EL (cell line): ENCODE measurements at regions not wholly inside any gene's neighbourhood (a gene's known extent, or its start where the extent isn't known, plus 50 kb on each side); places are given as distances from the start of the nearest gene placed in this dataset.
"Not testable (repeated sequence)": the region's sequence is repeated elsewhere in the genome, so short reads cannot be mapped to it uniquely, and the experiment has no call there.

Source experiments
- DNase-seq: peaks from one replicate; pipeline ENCODE4 v3.0.0-alpha.2; 2016

GRCh38 chr6:21856456-21856825 is 262.9 kb downstream of the SOX4 start:
- peak; percentile 62 for DNase-seq

GRCh38 chr6:21856844-21857243 is 263.3 kb downstream of the SOX4 start:
- peak; percentile 17 for DNase-seq

- no peak for DNase-seq
These were observed 264.5 kb downstream of the SOX4 start for GRCh38 chr6:21858076-21858475.

GRCh38 chr6:21859193-21859735 is 265.7 kb downstream of the SOX4 start:
- no peak for DNase-seq

GRCh38 chr6:21861942-21862341 is 268.4 kb downstream of the SOX4 start:
- DNase-seq = no peak

- no peak for DNase-seq
These were observed 270.7 kb downstream of the SOX4 start for GRCh38 chr6:21864206-21864605.

- DNase-seq = no peak
These were observed 274.7 kb downstream of the SOX4 start for GRCh38 chr6:21868226-21868625.

- no peak for DNase-seq
These were observed 275.7 kb downstream of the SOX4 start for GRCh38 chr6:21869085-21869771.

GRCh38 chr6:21870076-21870730 is 276.7 kb downstream of the SOX4 start:
- DNase-seq = no peak

GRCh38 chr6:21871831-21872230 is 278.3 kb downstream of the SOX4 start:
- no peak for DNase-seq

GRCh38 chr6:21872749-21873148 is 279.2 kb downstream of the SOX4 start:
- no peak for DNase-seq

GRCh38 chr6:21873562-21873961 is 280.0 kb downstream of the SOX4 start:
- peak; percentile 93 for DNase-seq

- DNase-seq = no peak
These were observed 280.8 kb downstream of the SOX4 start for GRCh38 chr6:21874372-21874771.

- not testable (repeated sequence) for DNase-seq
These were observed 283.5 kb downstream of the SOX4 start for GRCh38 chr6:21877037-21877436.

GRCh38 chr6:21880249-21880648 is 286.7 kb downstream of the SOX4 start:
- DNase-seq = not testable (repeated sequence)

- no peak for DNase-seq
These were observed 288.5 kb downstream of the SOX4 start for GRCh38 chr6:21881969-21882465.

GRCh38 chr6:21883595-21884328 is 290.2 kb downstream of the SOX4 start:
- no peak for DNase-seq

- no peak for DNase-seq
These were observed 291.6 kb downstream of the SOX4 start for GRCh38 chr6:21885111-21885510.

- DNase-seq = peak; percentile 91
These were observed 292.1 kb downstream of the SOX4 start for GRCh38 chr6:21885532-21886114.

- peak; percentile 31 for DNase-seq
These were observed 293.1 kb downstream of the SOX4 start for GRCh38 chr6:21886542-21887151.

GRCh38 chr6:21887231-21888185 is 294.0 kb downstream of the SOX4 start:
- DNase-seq = no peak
